ENCODE measurements at regions not wholly inside any gene's neighbourhood (a gene's known extent, or its start where the extent isn't known, plus 50 kb on each side); places are given as distances from the start of the nearest gene placed in this dataset.

DNA sequence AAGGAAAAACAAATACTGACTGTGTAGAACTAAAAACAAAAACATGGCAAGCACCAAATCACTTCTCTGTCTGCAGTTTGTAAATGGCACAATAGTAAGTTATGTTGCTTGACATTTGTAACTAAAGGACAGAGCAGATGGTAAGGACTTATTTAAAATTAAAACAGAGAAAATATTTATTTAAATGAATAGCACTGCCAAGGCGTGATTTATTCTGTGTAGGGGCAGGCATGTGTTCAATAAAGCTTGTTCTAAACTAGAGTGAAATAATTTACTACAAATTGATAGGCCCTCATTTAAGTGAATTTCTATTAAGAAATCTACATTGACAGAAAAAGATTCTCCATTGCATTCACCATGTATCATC, 231.5 kb downstream of the CYLC2 start:
- TF ChIP-seq, protein P1, sequence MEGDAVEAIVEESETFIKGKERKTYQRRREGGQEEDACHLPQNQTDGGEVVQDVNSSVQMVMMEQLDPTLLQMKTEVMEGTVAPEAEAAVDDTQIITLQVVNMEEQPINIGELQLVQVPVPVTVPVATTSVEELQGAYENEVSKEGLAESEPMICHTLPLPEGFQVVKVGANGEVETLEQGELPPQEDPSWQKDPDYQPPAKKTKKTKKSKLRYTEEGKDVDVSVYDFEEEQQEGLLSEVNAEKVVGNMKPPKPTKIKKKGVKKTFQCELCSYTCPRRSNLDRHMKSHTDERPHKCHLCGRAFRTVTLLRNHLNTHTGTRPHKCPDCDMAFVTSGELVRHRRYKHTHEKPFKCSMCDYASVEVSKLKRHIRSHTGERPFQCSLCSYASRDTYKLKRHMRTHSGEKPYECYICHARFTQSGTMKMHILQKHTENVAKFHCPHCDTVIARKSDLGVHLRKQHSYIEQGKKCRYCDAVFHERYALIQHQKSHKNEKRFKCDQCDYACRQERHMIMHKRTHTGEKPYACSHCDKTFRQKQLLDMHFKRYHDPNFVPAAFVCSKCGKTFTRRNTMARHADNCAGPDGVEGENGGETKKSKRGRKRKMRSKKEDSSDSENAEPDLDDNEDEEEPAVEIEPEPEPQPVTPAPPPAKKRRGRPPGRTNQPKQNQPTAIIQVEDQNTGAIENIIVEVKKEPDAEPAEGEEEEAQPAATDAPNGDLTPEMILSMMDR (IDR thresholded peaks at IDR 0.05), result no peak
- TF ChIP-seq POLR2A (IDR thresholded peaks at IDR 0.05) (no peak), EP300 (IDR thresholded peaks at IDR 0.05) (no peak)

Measured in stomach (tissue), 4 donors.